Liver (tissue), 8 donors: ENCODE measurements at regions not wholly inside any gene's neighbourhood (a gene's known extent, or its start where the extent isn't known, plus 50 kb on each side); places are given as distances from the start of the nearest gene placed in this dataset.

Experiments
- DNase-seq: peaks from one replicate; pipeline ENCODE4 v3.0.0-alpha.2; 2017; ENCODE audit warnings: low spot score
- H3K27ac ChIP-seq, 2 donors: one replicate each; pipeline ENCODE4 v1.7.0; 2013; ENCODE audit warnings: inconsistent platforms in 2 of 2, low read length in 2 of 2, control low read depth in 1 of 2, low read depth in 1 of 2, mild to moderate bottlenecking in 1 of 2
- H3K27me3 ChIP-seq, 4 donors: one replicate each; pipeline versions ENCODE4 v1.6.1 to v1.7.0; 2013; ENCODE audit warnings: low read length in 3 of 4, inconsistent platforms in 1 of 4, mild to moderate bottlenecking in 1 of 4, moderate library complexity in 1 of 4; ENCODE audit not compliant: control insufficient read depth in 4 of 4, insufficient read depth in 4 of 4
- H3K36me3 ChIP-seq, 4 donors: one replicate each; pipeline versions ENCODE4 v1.6.1 to v1.7.0; 2013; ENCODE audit warnings: low read length in 3 of 4, mild to moderate bottlenecking in 3 of 4, low read depth in 1 of 4, moderate library complexity in 1 of 4; ENCODE audit not compliant: control insufficient read depth in 4 of 4, insufficient read depth in 3 of 4
- H3K4me1 ChIP-seq, 4 donors: one replicate each; pipeline versions ENCODE4 v1.6.1 to v1.7.0; 2013; ENCODE audit warnings: low read length in 3 of 4, mild to moderate bottlenecking in 3 of 4, moderate library complexity in 1 of 4; ENCODE audit not compliant: control insufficient read depth in 4 of 4, insufficient read depth in 4 of 4
- H3K4me3 ChIP-seq, 3 donors: one replicate each; pipeline versions ENCODE4 v1.6.1 to v1.7.0; 2013; ENCODE audit warnings: low read length in 3 of 3, control low read depth in 1 of 3, low read depth in 1 of 3, mild to moderate bottlenecking in 1 of 3
- H3K9ac ChIP-seq, 2 donors: one replicate each; pipeline ENCODE4 v1.7.0; 2013; ENCODE audit warnings: low read length in 2 of 2, mild to moderate bottlenecking in 2 of 2, moderate library complexity in 2 of 2, control low read depth in 1 of 2, low read depth in 1 of 2
- H3K9me3 ChIP-seq, 4 donors: one replicate each; pipeline versions ENCODE4 v1.6.1 to v1.7.0; 2013; ENCODE audit warnings: low read length in 3 of 4; ENCODE audit not compliant: control insufficient read depth in 4 of 4
- CTCF ChIP-seq: fragments of 150-350 bp; IDR thresholded peaks from 2 replicates; pipeline ENCODE4 v1.5.1; 2017; ENCODE audit warnings: improper control_type of control experiment, low read depth, low read length; ENCODE audit not compliant: missing input control
- EGR1 ChIP-seq, 2 donors: IDR thresholded peaks; 2 replicates each; pipeline ENCODE4 v1.6.1; 2016 to 2018; ENCODE audit warnings: antibody characterized with exemption in 2 of 2, low read depth in 2 of 2
- FOXA1 ChIP-seq: IDR thresholded peaks from 2 replicates; pipeline ENCODE4 v1.6.1; 2016; ENCODE audit warnings: antibody characterized with exemption
- FOXA2 ChIP-seq: IDR thresholded peaks from 2 replicates; pipeline ENCODE4 v1.6.1; 2016; ENCODE audit warnings: antibody characterized with exemption
- GABPA ChIP-seq, 2 donors: IDR thresholded peaks in 1 of 2; conservative IDR thresholded peaks in 1 of 2; 2 replicates each; pipeline ENCODE4 v1.6.1; 2016; ENCODE audit warnings: antibody characterized with exemption in 2 of 2, mild to moderate bottlenecking in 1 of 2, moderate library complexity in 1 of 2
- HNF4A ChIP-seq, 2 donors: conservative IDR thresholded peaks; 2 replicates each; pipeline ENCODE4 v1.6.1; 2016; ENCODE audit warnings: antibody characterized with exemption in 2 of 2, mild to moderate bottlenecking in 2 of 2
- HNF4G ChIP-seq: IDR thresholded peaks from 2 replicates; pipeline ENCODE4 v1.6.1; 2016; ENCODE audit warnings: antibody characterized with exemption
- JUND ChIP-seq, 2 donors: IDR thresholded peaks; 2 replicates each; pipeline ENCODE4 v1.6.1; 2016; ENCODE audit warnings: antibody characterized with exemption in 2 of 2
- NR2F2 ChIP-seq: IDR thresholded peaks from 2 replicates; pipeline ENCODE4 v1.6.1; 2016; ENCODE audit warnings: antibody characterized with exemption
- RAD21 ChIP-seq, 2 donors: IDR thresholded peaks; 2 replicates each; pipeline ENCODE4 v1.6.1; 2016; ENCODE audit warnings: antibody characterized with exemption in 2 of 2, mild to moderate bottlenecking in 2 of 2
- RXRA ChIP-seq, 2 donors: IDR thresholded peaks; 2 replicates each; pipeline ENCODE4 v1.6.1; 2017 to 2018; ENCODE audit warnings: antibody characterized with exemption in 2 of 2, mild to moderate bottlenecking in 1 of 2
- SP1 ChIP-seq: IDR thresholded peaks from 2 replicates; pipeline ENCODE4 v1.6.1; 2018; ENCODE audit warnings: antibody characterized with exemption, mild to moderate bottlenecking
- TAF1 ChIP-seq: conservative IDR thresholded peaks from 2 replicates; pipeline ENCODE4 v1.6.1; 2016; ENCODE audit warnings: antibody characterized with exemption, mild to moderate bottlenecking
- YY1 ChIP-seq: IDR thresholded peaks from 2 replicates; pipeline ENCODE4 v1.6.1; 2016; ENCODE audit warnings: antibody characterized with exemption, mild to moderate bottlenecking
- ZBTB33 ChIP-seq: IDR thresholded peaks from 2 replicates; pipeline ENCODE4 v1.6.1; 2016; ENCODE audit warnings: antibody characterized with exemption
- WGBS: extraction: QIAGEN DNeasy Blood & Tissue Kit; methylation state at CpG from one replicate; pipeline ENCODE4 v1.1.7; 2013; 5-methylcytosine and 5-hydroxymethylcytosine counted together
- TF ChIP-seq, protein P1 (sequence below): IDR thresholded peaks from 2 replicates; pipeline ENCODE4 v1.6.1; 2016; ENCODE audit warnings: antibody characterized with exemption
- TF ChIP-seq, protein P2 (sequence below): IDR thresholded peaks from 2 replicates; pipeline ENCODE4 v1.6.1; 2016; ENCODE audit warnings: antibody characterized with exemption
- TF ChIP-seq, protein P3 (sequence below): IDR thresholded peaks from 2 replicates; pipeline ENCODE4 v1.6.1; 2016; ENCODE audit warnings: antibody characterized with exemption, mild to moderate bottlenecking
- donor health status: healthy.
- donor health status: healthy.
- donor health status: healthy.
- donor health status: healthy.
- donor health status: healthy.

GRCh38 chr12:77504466-77504865 lies 326.2 kb upstream of the NAV3 start:
- Histone ChIP-seq H3K36me3 (no peaks in the 10 kb centered on the region), H3K27ac (no peak overlapping the region), H3K27me3 (no peaks in the 10 kb centered on the region), H3K9ac (no peak overlapping the region), H3K9me3 (no peaks in the 10 kb centered on the region), H3K4me1 (no peaks in the 10 kb centered on the region), H3K4me3 (no peak overlapping the region)
- 72% methylated on average over 4 of the region's 4 CpGs for WGBS
- no peak for DNase-seq
- TF ChIP-seq RXRA (IDR thresholded peaks at IDR 0.05) (no peak), TAF1 (no peak), SP1 (no peak), FOXA1 (no peak), HNF4G (no peak), FOXA2 (no peak)
- TF ChIP-seq, protein P1, sequence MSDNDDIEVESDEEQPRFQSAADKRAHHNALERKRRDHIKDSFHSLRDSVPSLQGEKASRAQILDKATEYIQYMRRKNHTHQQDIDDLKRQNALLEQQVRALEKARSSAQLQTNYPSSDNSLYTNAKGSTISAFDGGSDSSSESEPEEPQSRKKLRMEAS: no peak

- Histone ChIP-seq H3K27ac (no peak overlapping the region), H3K36me3 (no peaks in the 10 kb centered on the region), H3K4me3 (no peak overlapping the region), H3K4me1 (no peaks in the 10 kb centered on the region), H3K9me3 (no peaks in the 10 kb centered on the region), H3K27me3 (no peaks in the 10 kb centered on the region), H3K9ac (no peak overlapping the region)
- TF ChIP-seq, protein P2, sequence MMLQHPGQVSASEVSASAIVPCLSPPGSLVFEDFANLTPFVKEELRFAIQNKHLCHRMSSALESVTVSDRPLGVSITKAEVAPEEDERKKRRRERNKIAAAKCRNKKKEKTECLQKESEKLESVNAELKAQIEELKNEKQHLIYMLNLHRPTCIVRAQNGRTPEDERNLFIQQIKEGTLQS: no peak
- no peak for TF ChIP-seq FOXA2
- TF ChIP-seq, protein P1: no peak
- TF ChIP-seq JUND (IDR thresholded peaks at IDR 0.05): no peak
- no peak for TF ChIP-seq GABPA (IDR thresholded peaks at IDR 0.05 in 1 of 2, conservative IDR thresholded peaks at IDR 0.05 in 1 of 2)
- TF ChIP-seq FOXA1: no peak
- no peak for TF ChIP-seq CTCF
- TF ChIP-seq HNF4G: no peak
- TF ChIP-seq TAF1: no peak
- TF ChIP-seq EGR1 (IDR thresholded peaks at IDR 0.05; ENCODE audit: low read depth in 2 of 2): no peak
- no peak for TF ChIP-seq YY1
- no peak for TF ChIP-seq NR2F2
- no peak for TF ChIP-seq ZBTB33
- TF ChIP-seq RXRA (IDR thresholded peaks at IDR 0.05): no peak
- TF ChIP-seq HNF4A (conservative IDR thresholded peaks at IDR 0.05): no peak
- TF ChIP-seq, protein P3, sequence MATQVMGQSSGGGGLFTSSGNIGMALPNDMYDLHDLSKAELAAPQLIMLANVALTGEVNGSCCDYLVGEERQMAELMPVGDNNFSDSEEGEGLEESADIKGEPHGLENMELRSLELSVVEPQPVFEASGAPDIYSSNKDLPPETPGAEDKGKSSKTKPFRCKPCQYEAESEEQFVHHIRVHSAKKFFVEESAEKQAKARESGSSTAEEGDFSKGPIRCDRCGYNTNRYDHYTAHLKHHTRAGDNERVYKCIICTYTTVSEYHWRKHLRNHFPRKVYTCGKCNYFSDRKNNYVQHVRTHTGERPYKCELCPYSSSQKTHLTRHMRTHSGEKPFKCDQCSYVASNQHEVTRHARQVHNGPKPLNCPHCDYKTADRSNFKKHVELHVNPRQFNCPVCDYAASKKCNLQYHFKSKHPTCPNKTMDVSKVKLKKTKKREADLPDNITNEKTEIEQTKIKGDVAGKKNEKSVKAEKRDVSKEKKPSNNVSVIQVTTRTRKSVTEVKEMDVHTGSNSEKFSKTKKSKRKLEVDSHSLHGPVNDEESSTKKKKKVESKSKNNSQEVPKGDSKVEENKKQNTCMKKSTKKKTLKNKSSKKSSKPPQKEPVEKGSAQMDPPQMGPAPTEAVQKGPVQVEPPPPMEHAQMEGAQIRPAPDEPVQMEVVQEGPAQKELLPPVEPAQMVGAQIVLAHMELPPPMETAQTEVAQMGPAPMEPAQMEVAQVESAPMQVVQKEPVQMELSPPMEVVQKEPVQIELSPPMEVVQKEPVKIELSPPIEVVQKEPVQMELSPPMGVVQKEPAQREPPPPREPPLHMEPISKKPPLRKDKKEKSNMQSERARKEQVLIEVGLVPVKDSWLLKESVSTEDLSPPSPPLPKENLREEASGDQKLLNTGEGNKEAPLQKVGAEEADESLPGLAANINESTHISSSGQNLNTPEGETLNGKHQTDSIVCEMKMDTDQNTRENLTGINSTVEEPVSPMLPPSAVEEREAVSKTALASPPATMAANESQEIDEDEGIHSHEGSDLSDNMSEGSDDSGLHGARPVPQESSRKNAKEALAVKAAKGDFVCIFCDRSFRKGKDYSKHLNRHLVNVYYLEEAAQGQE: no peak
- no peak for TF ChIP-seq RAD21 (IDR thresholded peaks at IDR 0.05)
- TF ChIP-seq SP1: no peak
- DNase-seq: no peak
These were observed 330.6 kb upstream of the NAV3 start for GRCh38 chr12:77500089-77500488.
